AG09309 (cell line): ENCODE measurements at regions not wholly inside any gene's neighbourhood (a gene's known extent, or its start where the extent isn't known, plus 50 kb on each side); places are given as distances from the start of the nearest gene placed in this dataset.

Source experiments
- DNase-seq: peaks from one replicate; pipeline ENCODE4 v3.0.0-alpha.2; 2010; ENCODE audit warnings: low read depth
- H3K4me3 ChIP-seq: 2 replicates; pipeline ENCODE4 v1.5.1; 2011; ENCODE audit warnings: mild to moderate bottlenecking, low read depth, low read length, moderate library complexity; ENCODE audit not compliant: control insufficient read depth
- CTCF ChIP-seq: IDR thresholded peaks from 2 replicates; pipeline ENCODE4 v1.5.1; 2011; ENCODE audit warnings: mild to moderate bottlenecking, low read depth, low read length, inconsistent platforms; ENCODE audit not compliant: insufficient read depth, control insufficient read depth; ENCODE audit errors: missing control alignments

DNA sequence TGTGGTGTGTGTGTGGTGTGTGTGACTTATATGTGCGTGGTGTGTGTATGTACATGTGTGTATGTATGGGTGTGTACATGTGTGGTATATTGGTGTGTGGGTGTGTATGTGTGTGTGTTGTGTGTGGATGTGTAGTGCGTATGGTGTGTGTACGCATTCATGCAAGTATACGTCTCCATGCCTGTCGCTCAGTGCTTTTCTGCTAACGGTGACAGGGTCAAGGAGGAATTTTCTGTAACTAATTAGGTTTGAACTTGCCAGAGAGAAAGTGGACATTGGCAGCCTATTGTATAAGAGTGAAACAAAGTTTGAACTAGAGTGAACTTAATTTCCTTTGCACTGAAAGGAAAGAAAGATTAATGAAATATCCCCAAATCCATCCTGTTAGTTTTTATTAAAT is 120.9 kb upstream of the GSC start:
- DNase-seq: no peak
- H3K4me3 ChIP-seq: no peak overlapping the region
- no peak for TF ChIP-seq CTCF

DNA sequence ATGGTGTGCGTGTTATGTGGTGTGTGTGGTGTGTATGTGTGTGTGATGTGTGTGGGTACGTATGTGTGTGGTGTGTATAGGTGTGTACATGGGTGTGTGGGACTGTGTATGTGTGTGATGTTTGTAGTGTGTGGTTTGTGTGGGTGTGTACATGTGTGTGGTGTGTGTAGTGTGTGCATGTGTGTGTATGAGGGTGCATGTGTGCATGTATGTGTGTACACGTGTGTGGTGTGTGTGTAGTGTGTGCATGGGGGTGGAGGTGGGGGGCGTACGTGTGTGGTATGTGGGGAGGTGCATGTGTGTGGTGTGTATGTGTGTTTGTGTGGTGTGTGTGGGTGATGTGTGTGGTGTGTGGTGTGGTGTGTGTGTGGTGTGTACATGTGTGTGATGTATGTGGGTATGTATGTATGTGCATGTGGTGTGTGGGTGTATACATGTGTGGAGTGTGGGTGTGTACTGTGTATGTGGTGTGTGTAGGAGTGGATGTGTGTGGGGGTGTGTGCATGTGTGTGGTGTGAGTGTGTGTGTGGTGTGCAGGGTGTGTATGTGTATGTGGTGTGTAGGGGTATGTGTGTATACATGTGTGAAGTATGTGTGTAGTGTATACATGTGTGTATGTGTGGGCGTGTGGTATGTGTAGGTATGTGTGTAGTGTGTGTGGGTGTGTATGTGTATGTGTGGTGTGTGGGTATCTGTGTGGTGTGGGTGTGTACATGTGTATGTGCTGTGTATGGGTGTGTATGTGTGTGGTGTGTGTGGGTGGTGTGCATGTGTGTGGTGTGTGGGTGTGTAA is 119.8 kb upstream of the GSC start:
- no peak for TF ChIP-seq CTCF
- no peak for DNase-seq
- H3K4me3 ChIP-seq: no peak overlapping the region

DNA sequence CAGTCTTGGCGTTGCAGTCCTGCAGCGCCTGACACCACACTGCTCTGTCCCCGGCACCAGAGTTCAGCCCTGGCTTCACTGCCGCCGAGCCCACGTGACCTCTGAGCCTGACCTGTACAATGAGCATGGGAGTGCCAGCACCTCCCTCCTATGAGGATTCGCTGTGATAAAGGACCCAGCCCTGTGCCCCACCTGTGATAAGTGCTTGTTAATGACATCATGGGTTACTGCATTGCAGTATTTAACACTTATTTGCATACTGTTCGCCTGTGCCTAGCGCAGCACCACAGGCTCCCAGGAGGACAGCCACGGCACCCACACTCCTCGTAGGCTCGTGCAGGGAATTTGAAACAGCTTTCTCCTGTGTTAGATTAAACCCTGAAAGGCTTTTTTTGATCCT is 118.2 kb upstream of the GSC start:
- H3K4me3 ChIP-seq: no peak overlapping the region
- no peak for TF ChIP-seq CTCF
- no peak for DNase-seq

DNA sequence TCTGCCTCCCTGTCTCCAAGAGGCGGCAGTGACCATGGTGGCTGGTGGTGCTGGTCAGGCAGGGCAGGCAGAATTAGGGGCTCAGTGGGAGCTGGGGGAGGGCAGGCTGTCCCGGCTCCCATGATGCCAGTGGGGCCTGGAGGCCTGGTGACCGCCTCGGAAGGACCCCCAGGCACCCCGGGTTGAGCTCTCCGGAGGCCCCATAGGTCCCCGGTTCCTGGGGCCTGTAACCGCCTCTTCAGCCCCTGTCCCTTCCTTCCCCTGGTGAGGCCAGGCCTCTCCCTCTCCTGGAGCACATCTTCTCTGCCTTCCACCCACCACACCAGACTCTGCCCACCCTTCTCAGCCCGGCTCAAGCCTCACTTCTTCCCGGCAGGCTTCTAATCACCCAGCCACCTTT is 117.7 kb upstream of the GSC start:
- DNase-seq: no peak
- no peak overlapping the region for H3K4me3 ChIP-seq
- no peak for TF ChIP-seq CTCF

DNA sequence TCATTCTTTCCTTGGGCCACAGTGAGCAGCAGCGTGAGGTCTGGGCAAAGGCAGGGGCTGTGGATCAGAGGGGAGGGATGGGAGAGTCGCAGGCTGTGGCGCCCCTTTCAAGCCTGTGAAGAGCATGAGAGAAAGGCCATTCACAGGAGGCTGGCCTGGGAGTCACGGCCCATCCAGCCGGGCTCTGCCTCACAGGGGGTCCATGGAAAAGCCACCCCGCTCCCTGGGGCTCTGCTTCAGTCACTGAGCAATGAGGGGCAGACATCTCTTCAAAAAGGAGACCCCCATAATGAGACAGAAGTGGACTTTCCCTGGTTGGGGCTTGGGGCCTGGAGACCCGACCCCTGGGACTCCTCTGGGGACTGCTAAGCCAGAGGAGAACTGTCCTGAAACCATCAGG is 117.0 kb upstream of the GSC start:
- no peak for TF ChIP-seq CTCF
- no peak overlapping the region for H3K4me3 ChIP-seq
- no peak for DNase-seq

GRCh38 chr14:94885481-94886155 is 115.7 kb upstream of the GSC start:
- H3K4me3 ChIP-seq: no peak overlapping the region
- no peak for DNase-seq
- no peak for TF ChIP-seq CTCF
